ENCODE measurements at regions not wholly inside any gene's neighbourhood (a gene's known extent, or its start where the extent isn't known, plus 50 kb on each side); places are given as distances from the start of the nearest gene placed in this dataset.

- Histone ChIP-seq H2BK120ac (ENCODE audit: low read depth, low read length, poor library complexity, severe bottlenecking) (no peak overlapping the region), H3K79me1 (ENCODE audit: insufficient read depth, low read depth, low read length, poor library complexity, severe bottlenecking) (no peaks in the 10 kb centered on the region), H3K14ac (ENCODE audit: insufficient read depth, low read length) (no peak overlapping the region), H3K9ac (ENCODE audit: extremely low read depth, insufficient read length, low read length) (no peak overlapping the region), H3K9me3 (ENCODE audit: control insufficient read depth, low read depth, low read length) (no peaks in the 10 kb centered on the region), H2AFZ (ENCODE audit: low read length) (no peak overlapping the region), H4K5ac (ENCODE audit: insufficient read length, low read depth, low read length) (no peak overlapping the region), H3K23me2 (ENCODE audit: insufficient read length, low read depth, low read length, poor library complexity, severe bottlenecking) (no peaks in the 10 kb centered on the region), H3K23ac (ENCODE audit: insufficient read length, low read depth, low read length) (no peak overlapping the region), H2BK20ac (ENCODE audit: low read depth, low read length, poor library complexity, severe bottlenecking) (no peak overlapping the region), H3K18ac (ENCODE audit: insufficient read length, low read depth, low read length) (no peak overlapping the region), H2BK15ac (ENCODE audit: low read depth, low read length) (no peak overlapping the region), H3K4me1 (ENCODE audit: insufficient read depth, low read length) (no peaks in the 10 kb centered on the region), H3K4me2 (ENCODE audit: insufficient read depth, insufficient read length, low read length) (no peak overlapping the region), H3T11ph (ENCODE audit: low read length) (no peak overlapping the region), H4K20me1 (ENCODE audit: control insufficient read depth, insufficient read depth, insufficient read length) (no peaks in the 10 kb centered on the region), H2BK12ac (ENCODE audit: insufficient read length, low read depth, low read length) (no peak overlapping the region), H3K4ac (ENCODE audit: low read depth, low read length) (no peak overlapping the region), H3K79me2 (ENCODE audit: insufficient read depth, low read length) (no peaks in the 10 kb centered on the region), H3K27me3 (ENCODE audit: insufficient read depth, low read length) (no peaks in the 10 kb centered on the region), H4K91ac (ENCODE audit: insufficient read length, low read depth, low read length) (no peak overlapping the region), H4K8ac (replicated peaks; ENCODE audit: insufficient read length, low read depth, low read length) (no peak overlapping the region), H2AK5ac (ENCODE audit: insufficient read length, low read length) (no peak overlapping the region), H3K56ac (ENCODE audit: insufficient read length, low read depth, low read length) (no peak overlapping the region), H2BK5ac (ENCODE audit: insufficient read length, low read length) (no peak overlapping the region), H3K27ac (ENCODE audit: insufficient read length, low read depth, low read length) (no peak overlapping the region)
- H3K9me3 Mint-ChIP-seq, result no peaks in the 10 kb centered on the region
- no peaks in the 10 kb centered on the region for H3K36me3 Mint-ChIP-seq (ENCODE audit: insufficient read depth in 1 of 3, low read depth in 3 of 3)
- H3K27me3 Mint-ChIP-seq (ENCODE audit: low read depth), result no peaks in the 10 kb centered on the region
- H3K4me3 Mint-ChIP-seq, result no peak overlapping the region
- TF ChIP-seq, protein P1, sequence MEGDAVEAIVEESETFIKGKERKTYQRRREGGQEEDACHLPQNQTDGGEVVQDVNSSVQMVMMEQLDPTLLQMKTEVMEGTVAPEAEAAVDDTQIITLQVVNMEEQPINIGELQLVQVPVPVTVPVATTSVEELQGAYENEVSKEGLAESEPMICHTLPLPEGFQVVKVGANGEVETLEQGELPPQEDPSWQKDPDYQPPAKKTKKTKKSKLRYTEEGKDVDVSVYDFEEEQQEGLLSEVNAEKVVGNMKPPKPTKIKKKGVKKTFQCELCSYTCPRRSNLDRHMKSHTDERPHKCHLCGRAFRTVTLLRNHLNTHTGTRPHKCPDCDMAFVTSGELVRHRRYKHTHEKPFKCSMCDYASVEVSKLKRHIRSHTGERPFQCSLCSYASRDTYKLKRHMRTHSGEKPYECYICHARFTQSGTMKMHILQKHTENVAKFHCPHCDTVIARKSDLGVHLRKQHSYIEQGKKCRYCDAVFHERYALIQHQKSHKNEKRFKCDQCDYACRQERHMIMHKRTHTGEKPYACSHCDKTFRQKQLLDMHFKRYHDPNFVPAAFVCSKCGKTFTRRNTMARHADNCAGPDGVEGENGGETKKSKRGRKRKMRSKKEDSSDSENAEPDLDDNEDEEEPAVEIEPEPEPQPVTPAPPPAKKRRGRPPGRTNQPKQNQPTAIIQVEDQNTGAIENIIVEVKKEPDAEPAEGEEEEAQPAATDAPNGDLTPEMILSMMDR (conservative IDR thresholded peaks at IDR 0.05), result no peak
- DNase-seq, result no peak
- H3K4me1 Mint-ChIP-seq, result no peaks in the 10 kb centered on the region
- H3K27ac Mint-ChIP-seq, result no peak overlapping the region
- WGBS (ENCODE audit: extremely low coverage, insufficient read length, low lambda C conversion rate), result 100% methylated on average over 1 of the region's 4 CpGs
Observed at GRCh38 chr18:64546451-64546850, 397.6 kb upstream of the LINC00305 start.
